HG03095 (cell line): ENCODE measurements at regions not wholly inside any gene's neighbourhood (a gene's known extent, or its start where the extent isn't known, plus 50 kb on each side); places are given as distances from the start of the nearest gene placed in this dataset.
"Not testable (repeated sequence)": the region's sequence is repeated elsewhere in the genome, so short reads cannot be mapped to it uniquely, and the experiment has no call there.

Experiments
- ATAC-seq: cut with Tn5 transposase; IDR thresholded peaks from one replicate; pipeline ENCODE4 v1.9.1; 2021; ENCODE audit warnings: moderate library complexity; ENCODE audit not compliant: unreplicated experiment

DNA sequence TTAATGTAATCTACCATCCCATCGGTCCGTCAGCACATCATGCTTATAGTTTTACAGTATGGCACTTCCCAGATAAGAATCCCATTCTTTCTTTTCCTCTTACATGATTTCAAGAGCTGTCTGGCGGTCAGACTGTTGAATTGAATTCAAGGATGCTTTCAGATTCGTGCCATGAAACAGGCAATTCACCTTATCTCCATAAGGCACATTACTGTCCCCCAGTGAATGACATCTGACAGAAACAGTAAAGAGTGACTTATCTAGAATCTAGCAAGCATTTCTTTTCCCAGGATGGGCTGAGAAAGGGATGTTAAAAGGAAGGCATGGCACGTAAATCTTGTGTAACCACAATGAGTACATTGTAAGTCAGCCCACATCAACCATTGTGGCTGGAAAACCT lies 61.1 kb upstream of the SEM1 start:
- ATAC-seq: no peak

DNA sequence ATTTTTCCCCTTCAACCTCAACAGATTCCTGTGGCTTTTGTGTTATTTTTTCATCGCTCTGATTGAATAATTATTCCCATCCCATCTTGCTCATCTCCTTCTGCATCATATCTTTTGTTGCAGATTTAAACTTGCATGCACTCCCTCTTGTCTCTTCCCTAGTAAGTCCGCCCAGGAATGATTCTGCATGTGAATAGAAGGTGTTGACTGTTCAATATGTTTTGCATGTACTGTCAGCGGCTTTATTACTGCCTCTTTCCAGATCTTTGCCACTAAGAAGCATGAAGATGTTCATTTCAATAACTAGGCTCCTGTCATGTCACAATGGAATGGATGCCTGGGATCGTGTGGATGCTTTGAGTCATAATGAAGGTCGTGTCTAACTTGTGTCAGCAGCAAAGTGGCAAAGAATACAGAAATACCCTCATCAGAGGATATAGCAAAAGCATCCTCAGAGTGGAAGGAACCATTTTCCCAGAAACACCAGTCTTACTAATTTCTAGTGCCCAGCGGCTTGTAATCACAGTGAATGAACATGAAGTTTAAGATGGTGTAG lies 62.6 kb upstream of the SEM1 start:
- ATAC-seq: no peak

DNA sequence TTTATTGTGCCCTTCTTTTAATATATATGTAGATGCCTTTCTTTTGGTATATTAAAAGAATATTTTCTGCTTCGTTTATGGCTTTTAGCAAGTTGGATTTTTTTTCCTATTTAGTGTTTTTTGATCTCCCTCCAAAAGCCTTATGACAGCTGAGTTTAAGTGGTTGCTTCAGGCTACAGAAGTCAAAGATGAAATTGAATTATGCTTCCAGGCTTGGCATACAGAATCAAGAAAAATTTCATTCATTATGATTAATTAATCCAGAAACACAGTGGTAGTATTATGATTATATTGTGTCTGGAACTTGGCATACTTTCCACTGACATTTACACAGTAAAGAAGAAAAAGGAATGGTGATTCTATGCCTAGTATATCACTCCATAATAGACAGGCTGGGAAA lies 63.8 kb upstream of the SEM1 start:
- no peak for ATAC-seq

DNA sequence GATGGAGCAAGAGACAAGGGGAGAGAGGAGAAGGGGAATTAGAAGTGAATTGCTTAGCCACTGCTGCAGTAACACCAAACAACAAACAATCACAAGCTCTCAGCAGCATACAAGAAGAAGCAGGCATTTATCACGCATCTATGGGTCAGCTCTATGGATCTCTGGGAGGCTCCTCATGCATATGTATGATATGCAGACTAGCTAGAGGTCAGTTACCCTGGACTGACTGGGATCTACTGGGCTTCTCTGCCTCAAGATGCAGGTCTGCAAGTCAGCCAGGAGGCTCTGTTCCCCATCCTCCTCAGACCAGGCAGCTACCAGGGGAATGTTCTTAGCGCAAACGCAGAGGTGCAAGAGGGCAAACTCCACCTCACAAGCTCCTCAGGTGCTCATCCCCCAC lies 64.7 kb upstream of the SEM1 start:
- no peak for ATAC-seq

DNA sequence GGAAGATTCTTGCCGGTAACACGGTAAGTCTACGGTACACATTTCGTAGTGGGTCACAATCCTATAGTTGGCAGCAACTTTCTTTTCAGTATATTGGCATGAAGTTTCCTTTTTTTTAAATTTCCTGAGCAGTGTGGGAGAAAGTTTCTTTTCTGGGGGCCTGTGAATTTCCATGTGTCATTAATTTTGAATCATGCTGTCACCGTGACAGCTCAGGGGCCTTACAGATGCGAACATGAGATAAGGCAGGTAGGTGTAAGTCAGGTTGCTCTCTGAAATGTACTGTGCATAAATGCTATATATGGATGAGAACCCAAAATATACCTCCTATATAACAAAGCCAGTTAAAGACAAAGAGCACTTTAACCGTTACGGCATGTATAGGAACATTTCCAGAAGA lies 65.4 kb upstream of the SEM1 start:
- ATAC-seq: no peak

DNA sequence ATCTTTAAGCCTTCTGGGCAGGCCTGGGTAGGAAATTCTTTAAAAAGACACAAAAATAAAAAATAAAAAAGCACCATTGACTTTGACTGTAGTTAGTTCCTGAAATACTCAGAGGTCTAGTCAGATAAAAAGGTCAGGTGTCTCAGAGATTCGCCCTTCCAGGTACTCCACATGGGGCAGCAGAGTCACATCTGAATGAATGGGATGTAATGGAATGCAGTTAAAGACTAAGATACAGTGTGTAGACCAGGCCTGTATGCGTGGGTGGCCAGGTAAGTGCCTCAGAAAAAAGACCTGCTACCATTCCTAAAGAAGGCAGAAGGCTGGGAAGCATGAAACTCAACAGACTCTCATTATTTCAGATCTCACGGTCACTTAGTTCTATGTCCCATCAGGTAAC lies 68.6 kb upstream of the SEM1 start:
- no peak for ATAC-seq

DNA sequence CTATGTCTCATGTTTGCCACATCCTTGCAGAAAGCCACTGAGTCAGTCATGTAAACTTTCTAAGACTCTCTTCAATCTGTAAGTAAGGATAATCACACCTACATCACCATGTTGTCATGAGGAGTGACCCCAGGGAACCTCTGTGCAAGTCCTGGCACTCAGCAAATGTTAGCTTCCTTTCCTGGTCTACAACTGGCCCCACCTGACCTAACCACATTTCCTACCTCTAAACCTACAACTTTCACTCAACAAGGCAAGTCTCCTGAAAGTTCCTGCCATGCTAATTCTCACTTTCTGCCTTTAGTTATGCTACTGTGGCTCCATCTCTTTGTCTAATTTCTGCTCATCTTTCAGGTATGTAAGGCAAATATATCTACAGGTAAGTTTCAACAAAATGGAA lies 72.3 kb upstream of the SEM1 start:
- ATAC-seq: no peak

DNA sequence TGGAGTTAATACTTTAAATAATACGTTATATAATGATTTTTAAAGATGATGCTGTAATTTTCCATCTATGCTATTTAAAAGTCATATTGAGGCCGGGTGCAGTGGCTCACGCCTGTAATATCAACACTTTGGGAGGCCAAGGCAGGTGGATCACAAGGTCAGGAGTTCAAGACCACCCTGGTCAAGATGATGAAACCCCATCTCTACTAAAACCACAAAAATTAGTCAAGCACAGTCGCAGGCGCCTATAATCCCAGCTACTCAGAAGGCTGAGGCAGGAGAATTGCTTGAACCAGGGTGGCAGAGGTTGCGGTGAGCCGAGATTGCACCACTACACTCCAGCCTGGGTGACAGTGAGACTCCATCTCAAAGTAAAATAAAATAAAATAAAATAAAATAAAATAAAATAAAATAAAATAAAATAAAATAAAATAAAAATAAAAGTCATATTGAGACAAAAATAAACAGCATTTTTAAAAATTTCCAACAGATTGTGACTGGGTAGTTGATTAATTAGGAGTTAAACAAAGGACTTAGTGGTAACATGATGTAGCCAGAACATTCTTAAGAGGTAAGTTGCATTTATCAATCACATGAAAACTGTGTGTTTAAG lies 73.1 kb upstream of the SEM1 start:
- not testable (repeated sequence) for ATAC-seq

DNA sequence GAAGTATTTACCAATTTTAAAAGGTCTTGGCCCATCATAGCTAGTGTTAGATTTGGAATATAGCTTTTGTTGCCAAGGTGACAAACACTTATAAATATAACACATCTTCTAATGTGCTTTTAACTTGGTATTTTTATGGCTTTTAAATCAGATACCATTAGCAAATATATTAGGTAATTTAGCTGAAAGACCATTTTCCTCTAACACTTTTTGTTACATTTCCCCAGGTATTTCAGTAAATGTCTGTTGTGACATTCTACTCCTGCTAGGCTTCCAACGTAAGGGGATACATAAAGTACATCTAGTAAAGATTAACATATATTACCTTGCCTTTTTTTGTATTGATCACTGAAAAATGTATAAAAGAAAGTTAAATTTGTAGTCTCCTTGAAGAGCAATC lies 75.0 kb upstream of the SEM1 start:
- ATAC-seq: no peak

DNA sequence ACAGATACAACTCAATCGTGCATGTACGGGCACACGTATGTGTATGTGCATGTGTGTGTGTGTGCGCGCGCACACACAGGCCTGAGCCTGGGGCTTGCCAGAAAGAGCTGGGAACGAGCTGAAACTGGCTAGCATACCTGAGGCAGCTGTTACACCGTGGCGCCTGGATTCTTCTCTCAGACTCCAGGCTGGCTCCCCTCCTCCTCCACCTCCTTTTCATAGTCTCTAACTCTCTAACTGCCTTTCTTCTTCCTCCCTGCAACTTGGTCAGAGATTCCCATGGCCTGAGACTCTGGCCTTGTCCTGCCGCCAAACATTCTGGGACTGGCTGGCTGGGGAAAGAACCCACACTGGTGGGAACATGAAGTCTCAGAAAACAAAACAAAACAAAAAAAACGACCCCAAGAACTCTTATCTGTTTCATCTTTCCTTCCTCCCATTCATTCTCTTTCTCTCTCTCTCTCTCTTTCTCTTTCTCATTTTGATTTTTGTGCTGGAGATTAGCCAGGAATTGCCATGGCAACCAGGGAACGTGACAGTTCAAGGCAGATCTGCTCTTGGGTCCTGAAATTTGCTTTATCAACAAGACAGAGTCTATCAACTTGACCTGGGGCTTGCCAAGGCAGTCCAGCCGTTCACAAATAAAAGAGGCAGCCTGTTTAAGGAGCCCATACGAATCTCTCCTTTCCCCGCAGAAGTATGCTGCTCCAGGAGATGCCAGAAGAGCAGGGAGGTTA lies 76.8 kb upstream of the SEM1 start:
- ATAC-seq: no peak

DNA sequence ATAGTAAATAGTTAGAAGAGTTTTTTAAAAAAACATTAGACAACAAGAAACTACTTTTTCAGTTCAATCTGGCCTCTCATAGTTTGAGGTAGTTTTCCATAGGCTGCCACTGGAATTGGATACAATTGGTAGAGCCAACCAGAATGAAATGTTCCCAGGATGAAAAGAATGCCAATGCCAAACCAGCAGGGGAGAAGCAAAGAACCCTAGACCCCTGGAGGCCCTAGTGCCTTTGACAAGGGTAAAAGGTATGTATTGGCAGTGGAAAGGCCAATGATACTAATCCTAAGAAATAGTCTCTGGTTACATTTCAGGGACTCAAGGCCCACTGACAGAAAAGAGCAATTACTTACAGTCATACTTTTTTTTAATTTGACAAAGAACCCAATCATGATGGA lies 77.4 kb upstream of the SEM1 start:
- ATAC-seq: no peak

DNA sequence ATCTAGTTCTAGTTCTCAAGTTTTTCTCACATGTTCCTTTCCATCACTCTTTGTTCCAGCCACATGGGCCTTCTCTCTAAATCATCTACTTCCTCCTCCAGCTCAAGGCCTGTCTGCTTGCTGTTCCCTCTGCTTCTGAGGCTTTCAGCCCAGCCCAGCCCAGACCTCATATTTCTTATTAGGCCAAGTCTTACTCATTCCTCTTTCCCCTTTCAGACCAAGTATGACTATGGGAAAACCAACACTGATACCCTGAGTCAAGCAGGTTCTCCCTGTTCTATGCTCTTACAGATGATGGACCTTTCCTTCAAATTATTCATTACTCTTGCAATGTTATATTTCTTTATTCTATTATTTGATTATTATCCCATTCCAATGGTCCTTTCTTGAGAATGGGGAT lies 80.3 kb upstream of the SEM1 start:
- ATAC-seq: no peak

DNA sequence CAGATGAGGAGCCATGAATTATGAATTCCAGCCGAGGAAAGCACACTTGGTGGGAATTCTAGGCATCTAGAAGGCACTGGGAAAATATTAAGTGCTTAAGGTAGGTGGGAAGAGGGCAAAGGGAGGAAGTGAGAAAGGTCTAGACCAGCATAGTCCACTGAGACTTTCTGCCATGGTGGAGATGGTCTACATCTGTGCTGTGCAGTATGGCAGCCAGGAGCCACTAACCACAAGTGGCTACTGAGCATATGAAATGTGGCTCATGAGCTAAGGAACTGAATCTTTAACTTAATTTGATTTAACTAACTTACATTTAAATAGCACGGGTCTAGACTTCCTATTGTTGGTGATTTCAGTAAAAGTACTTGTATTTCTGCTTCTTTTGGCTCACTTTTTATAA lies 82.5 kb upstream of the SEM1 start:
- no peak for ATAC-seq

DNA sequence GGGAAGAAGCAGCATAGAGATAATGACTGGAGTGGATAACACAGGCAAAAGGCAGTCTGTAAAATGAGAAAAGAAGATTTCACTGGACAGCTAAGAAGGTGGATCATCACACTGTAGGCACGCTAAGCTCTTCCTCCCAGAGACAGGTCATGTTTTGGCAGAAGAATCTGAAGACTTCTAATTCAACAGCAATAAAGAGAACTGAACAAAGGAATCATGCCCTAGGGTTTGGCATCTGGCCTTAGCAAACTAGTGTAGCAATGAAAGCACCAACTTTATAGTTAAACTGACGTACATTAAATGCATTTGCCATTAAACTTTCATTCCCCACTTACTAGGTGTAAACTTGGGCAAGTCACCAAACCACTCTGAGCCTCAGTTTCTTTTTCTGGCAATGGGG lies 84.4 kb upstream of the SEM1 start:
- ATAC-seq: no peak

DNA sequence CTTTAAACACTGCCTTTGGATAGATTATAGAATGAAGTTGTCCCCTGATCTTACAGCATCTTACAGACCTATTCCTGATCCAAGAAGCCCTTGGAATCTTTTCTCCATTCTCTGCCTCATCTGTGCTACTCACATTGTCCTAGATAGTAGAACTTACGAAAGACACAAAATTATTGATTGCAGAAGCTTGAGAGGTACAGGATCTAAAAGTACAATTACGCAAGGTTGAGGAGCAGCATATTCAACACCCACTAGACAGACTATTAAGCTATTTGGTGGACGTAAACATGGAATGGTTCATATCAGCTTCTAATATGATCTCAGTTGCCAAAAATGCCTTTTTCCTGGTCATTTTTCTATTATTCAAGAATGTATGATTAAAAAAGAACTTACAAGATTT lies 90.5 kb upstream of the SEM1 start:
- ATAC-seq: no peak

DNA sequence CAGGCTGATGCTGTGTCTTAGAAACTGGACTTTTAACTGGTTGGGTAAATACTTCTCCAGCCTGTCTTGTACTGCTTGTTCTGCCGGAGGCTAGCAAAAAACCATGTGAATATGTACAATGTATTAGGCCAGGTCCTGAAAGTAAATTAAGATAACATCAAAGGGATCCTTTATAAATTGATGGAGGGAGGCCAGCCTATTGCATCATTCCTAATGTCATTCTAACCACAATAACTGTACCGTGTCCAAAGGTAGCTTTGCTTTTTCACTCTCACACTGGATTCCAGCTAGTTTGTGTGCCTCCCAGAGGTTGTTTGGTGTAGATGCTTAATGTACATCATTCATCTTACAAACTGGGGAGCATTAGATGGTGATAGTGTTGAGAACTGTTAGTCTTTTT lies 91.2 kb upstream of the SEM1 start:
- no peak for ATAC-seq

DNA sequence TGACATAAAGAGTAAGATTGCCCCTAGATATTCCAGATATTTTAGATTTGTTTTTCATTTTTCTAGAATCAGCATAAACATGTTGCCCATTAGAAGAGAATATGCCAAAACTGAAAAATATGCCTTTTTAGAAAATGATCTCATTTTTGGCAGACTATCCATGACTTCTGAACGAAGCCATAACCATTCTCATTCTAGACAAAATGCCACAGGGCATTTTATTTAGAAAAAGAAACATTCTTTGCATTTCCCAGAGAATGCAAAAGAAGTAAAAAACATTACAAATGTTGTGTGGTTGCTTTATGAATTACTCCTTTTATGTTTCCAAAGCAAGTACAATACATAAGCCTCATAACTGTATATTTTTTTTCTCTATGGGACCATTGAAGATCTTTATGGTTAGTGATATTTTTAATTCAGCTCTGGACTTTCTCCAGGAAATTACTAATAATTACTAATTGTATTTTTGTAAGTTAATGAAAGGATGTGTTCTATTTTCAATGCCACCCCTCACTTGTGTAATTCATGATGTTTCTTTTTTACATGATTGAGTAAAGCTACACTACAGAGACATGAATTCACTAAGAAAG lies 109.6 kb upstream of the SEM1 start:
- no peak for ATAC-seq

DNA sequence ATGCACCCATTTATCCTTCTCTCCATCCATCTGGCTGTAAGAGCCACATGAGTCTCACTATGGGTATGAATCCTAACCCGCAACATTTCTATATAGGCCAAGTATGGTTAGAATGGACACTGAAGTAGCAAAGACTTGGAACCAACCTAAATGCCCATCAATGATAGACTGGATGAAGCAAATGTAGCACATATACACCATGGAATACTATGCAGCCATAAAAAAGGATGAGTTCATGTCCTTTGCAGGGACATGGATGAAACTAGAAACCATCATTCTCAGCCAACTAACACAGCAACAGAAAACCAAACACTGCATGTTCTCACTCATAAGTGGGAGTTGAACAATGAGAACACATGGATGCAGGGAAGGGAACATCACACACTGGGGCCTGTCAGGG lies 111.5 kb upstream of the SEM1 start:
- ATAC-seq: not testable (repeated sequence)

DNA sequence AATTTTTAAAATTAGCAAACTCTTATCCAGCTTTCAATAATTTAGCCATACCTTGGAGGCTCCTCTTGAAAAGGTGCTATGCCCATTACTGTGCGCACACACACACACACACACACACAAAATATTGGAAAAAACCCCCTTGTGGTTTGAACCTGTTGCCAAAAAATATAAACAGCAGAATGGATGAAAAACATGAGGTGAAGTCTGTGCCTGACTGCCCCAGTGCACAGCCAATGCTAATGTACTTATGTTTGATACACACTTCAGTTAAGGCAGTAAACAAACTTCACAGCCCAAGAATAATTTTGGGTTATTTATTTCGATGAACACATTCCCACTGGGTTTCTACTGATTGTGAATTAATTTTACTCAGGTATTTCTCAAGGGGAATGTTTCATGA lies 113.2 kb upstream of the SEM1 start:
- no peak for ATAC-seq

DNA sequence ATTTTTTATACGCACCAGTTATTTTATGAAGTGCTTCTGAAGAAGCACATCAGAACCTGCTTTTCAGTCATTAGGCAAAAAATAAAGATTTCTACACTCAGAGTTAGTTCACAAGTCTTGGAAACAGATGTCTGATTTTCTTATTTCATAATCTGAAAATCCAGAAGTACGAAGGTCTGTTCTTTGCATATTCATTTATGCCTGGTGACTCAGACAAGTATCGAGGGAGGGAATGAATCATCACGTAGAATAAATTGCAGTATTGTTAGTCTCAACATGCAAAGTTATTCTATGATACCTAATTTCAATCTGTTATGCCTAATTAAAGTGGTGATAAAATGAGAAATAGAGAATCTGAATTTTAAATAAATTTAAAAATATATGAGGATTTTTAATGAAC lies 113.6 kb upstream of the SEM1 start:
- ATAC-seq: no peak

DNA sequence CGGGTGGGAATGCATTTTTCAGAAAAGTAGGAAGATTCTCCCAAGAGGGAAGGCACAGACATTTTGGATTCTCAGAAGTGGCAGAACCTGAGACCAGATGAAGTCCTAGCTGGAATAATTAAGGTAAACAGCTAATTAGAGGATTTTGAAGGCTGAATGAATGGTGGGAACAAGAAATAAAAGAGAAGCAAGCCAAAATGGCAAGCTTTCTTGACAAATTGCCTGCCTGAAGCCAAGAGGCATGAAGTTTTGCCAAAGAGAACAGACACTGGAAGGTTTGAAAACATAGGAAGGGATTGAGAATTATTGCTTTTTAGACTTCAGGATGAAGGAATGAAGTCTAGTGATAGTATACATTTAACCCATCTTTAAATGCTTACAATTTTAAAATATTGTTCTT lies 115.0 kb upstream of the SEM1 start:
- ATAC-seq: no peak

DNA sequence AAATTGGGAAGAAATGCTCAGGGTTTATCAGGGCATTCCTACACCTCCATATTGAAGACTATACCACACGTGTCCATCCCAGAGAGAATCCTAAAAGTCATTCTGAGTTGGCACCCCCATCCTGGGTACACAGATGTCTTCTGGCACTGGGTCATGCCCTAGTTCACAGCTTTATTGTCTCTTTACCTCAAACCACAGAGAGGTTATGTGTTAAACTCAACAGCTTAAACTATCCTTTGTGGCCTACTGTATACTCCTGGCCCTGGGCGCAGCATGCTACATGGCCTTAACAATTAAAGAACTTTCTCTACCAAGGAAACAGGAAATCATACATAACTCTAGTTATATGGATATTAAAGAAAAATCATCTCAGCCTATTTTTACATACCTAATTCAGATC lies 115.6 kb upstream of the SEM1 start:
- ATAC-seq: no peak
